GM18511 (cell line): ENCODE measurements at regions not wholly inside any gene's neighbourhood (a gene's known extent, or its start where the extent isn't known, plus 50 kb on each side); places are given as distances from the start of the nearest gene placed in this dataset.

Experiments used
- ATAC-seq: cut with Tn5 transposase; IDR thresholded peaks from one replicate; pipeline ENCODE4 v1.9.1; 2021; ENCODE audit warnings: mild to moderate bottlenecking, moderate library complexity; ENCODE audit not compliant: unreplicated experiment

GRCh38 chr6:24987446-24988115 is 51.8 kb upstream of the RIPOR2 start:
- ATAC-seq: no peak

GRCh38 chr6:24988562-24988961 is 52.8 kb upstream of the RIPOR2 start:
- ATAC-seq: no peak

- ATAC-seq: no peak
Observed at GRCh38 chr6:24990236-24990845, 54.6 kb upstream of the RIPOR2 start.

- peak; percentile 12 for ATAC-seq
Observed at GRCh38 chr6:24990944-24991809, 55.4 kb upstream of the RIPOR2 start.

GRCh38 chr6:24991810-24992467 is 56.2 kb upstream of the RIPOR2 start:
- peak; percentile 89 for ATAC-seq

- ATAC-seq: no peak
Observed at GRCh38 chr6:24994812-24995211, 59.1 kb upstream of the RIPOR2 start.

GRCh38 chr6:24995270-24995669 is 59.5 kb upstream of the RIPOR2 start:
- ATAC-seq: no peak

GRCh38 chr6:24996269-24996836 is 60.6 kb upstream of the RIPOR2 start:
- ATAC-seq: no peak

GRCh38 chr6:24997231-24997630 is 61.5 kb upstream of the RIPOR2 start:
- no peak for ATAC-seq

GRCh38 chr6:24997905-24998304 is 62.1 kb upstream of the RIPOR2 start:
- no peak for ATAC-seq

GRCh38 chr6:25002326-25003091 is 66.7 kb upstream of the RIPOR2 start:
- no peak for ATAC-seq

- ATAC-seq: no peak
Observed at GRCh38 chr6:25004357-25004756, 68.6 kb upstream of the RIPOR2 start.

- no peak for ATAC-seq
Observed at GRCh38 chr6:25005010-25005409, 69.2 kb upstream of the RIPOR2 start.

- no peak for ATAC-seq
Observed at GRCh38 chr6:25006075-25006474, 70.3 kb upstream of the RIPOR2 start.

GRCh38 chr6:25006565-25007001 is 70.8 kb upstream of the RIPOR2 start:
- peak; percentile 64 for ATAC-seq

- peak; percentile 92 for ATAC-seq
Observed at GRCh38 chr6:25007269-25007699, 71.5 kb upstream of the RIPOR2 start.

GRCh38 chr6:25008707-25009392 is 73.1 kb upstream of the RIPOR2 start:
- no peak for ATAC-seq

- no peak for ATAC-seq
Observed at GRCh38 chr6:25009393-25009710, 73.6 kb upstream of the RIPOR2 start.

- no peak for ATAC-seq
Observed at GRCh38 chr6:25010176-25010575, 74.4 kb upstream of the RIPOR2 start.
